Smooth muscle cell (in vitro differentiated cells): ENCODE measurements at regions not wholly inside any gene's neighbourhood (a gene's known extent, or its start where the extent isn't known, plus 50 kb on each side); places are given as distances from the start of the nearest gene placed in this dataset.
A peak's percentile ranks its signal among the peaks of the same experiment; 100 is the strongest.

Experiments
- DNase-seq: peaks from one replicate; lab custom pipeline; 2025; ENCODE audit not compliant: unreplicated experiment; lab: John Stamatoyannopoulos, UW
- H2AFZ ChIP-seq: fragments of 200-600 bp; sonication (generic); 2 replicates; pipeline ENCODE4 v1.6.0; 2016; ENCODE audit warnings: antibody characterized with exemption, low read depth, mild to moderate bottlenecking
- H3F3A ChIP-seq: fragments of 200-600 bp; sonication (generic); 2 replicates; pipeline ENCODE4 v1.6.0; 2017; ENCODE audit warnings: antibody characterized with exemption, low read depth
- H3K27ac ChIP-seq: fragments of 200-600 bp; sonication (generic); 2 replicates; pipeline ENCODE4 v1.5.1; 2016; ENCODE audit warnings: low read depth, mild to moderate bottlenecking
- H3K27me3 ChIP-seq: fragments of 200-600 bp; sonication (generic); 2 replicates; pipeline ENCODE4 v1.6.1; 2016; ENCODE audit warnings: low read depth, mild to moderate bottlenecking
- H3K36me3 ChIP-seq: fragments of 200-600 bp; sonication (generic); 2 replicates; pipeline ENCODE4 v1.5.1; 2016; ENCODE audit warnings: low read depth
- H3K4me1 ChIP-seq: fragments of 200-600 bp; sonication (generic); 2 replicates; pipeline ENCODE4 v1.5.1; 2016; ENCODE audit warnings: low read depth
- H3K4me2 ChIP-seq: fragments of 200-600 bp; sonication (generic); 2 replicates; pipeline ENCODE4 v1.6.0; 2016; ENCODE audit warnings: mild to moderate bottlenecking
- H3K4me3 ChIP-seq: fragments of 200-600 bp; sonication (generic); 2 replicates; pipeline ENCODE4 v1.5.1; 2016; ENCODE audit warnings: mild to moderate bottlenecking
- H3K79me2 ChIP-seq: fragments of 200-600 bp; sonication (generic); 2 replicates; pipeline ENCODE4 v1.6.0; 2016; ENCODE audit warnings: low read depth, mild to moderate bottlenecking
- H3K9ac ChIP-seq: fragments of 200-600 bp; sonication (generic); 2 replicates; pipeline ENCODE4 v1.6.0; 2016; ENCODE audit warnings: low read depth
- H3K9me3 ChIP-seq: fragments of 200-600 bp; sonication (generic); replicated peaks from 2 replicates; pipeline ENCODE4 v1.5.1; 2016; ENCODE audit warnings: low read depth
- H4K20me1 ChIP-seq: fragments of 200-600 bp; sonication (generic); 2 replicates; pipeline ENCODE4 v1.6.0; 2016; ENCODE audit warnings: low read depth
- WGBS: methylation state at CpG from one replicate; pipeline ENCODE4 v1.1.7; 2016; ENCODE audit warnings: low lambda C conversion rate; 5-methylcytosine and 5-hydroxymethylcytosine counted together
- TF ChIP-seq, protein P1 (sequence below): fragments of 200-600 bp; sonication (generic); IDR thresholded peaks from 2 replicates; pipeline ENCODE4 v1.5.1; 2017; ENCODE audit warnings: borderline replicate concordance, mild to moderate bottlenecking, antibody characterized with exemption; ENCODE audit not compliant: insufficient read depth, poor library complexity, severe bottlenecking

DNA sequence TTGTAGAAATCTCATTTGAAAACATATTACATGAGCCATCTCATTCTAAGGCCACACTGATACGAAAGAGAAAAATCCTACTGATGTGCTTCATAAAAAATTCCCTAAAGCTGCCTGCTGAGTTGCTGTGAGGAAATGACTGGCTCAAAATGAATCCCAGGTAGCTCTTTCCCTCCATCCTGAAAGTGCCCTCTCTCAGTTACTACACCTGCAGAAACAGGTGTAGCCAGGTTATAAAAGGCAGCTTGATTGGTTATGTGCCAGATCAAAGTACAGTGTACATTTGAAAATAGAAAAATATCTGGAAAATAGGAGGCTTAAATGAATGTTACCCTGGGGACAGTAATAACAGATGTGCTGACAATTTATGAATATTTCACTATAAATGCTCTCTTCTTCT is 833.4 kb upstream of the ADGRL4 start:
- Histone ChIP-seq H2AFZ (no peak overlapping the region), H3K4me3 (no peak overlapping the region), H3K27ac (no peak overlapping the region), H3K4me1 (no peaks in the 10 kb centered on the region), H3K9me3 (no peaks in the 10 kb centered on the region), H3K9ac (no peak overlapping the region), H3K4me2 (no peak overlapping the region), H3K79me2 (no peaks in the 10 kb centered on the region), H4K20me1 (no peaks in the 10 kb centered on the region), H3K36me3 (no peaks in the 10 kb centered on the region), H3K27me3 (no peaks in the 10 kb centered on the region), H3F3A (no peaks in the 10 kb centered on the region)
- WGBS, result 97% methylated on average over 1 of the region's 1 CpG
- TF ChIP-seq, protein P1, sequence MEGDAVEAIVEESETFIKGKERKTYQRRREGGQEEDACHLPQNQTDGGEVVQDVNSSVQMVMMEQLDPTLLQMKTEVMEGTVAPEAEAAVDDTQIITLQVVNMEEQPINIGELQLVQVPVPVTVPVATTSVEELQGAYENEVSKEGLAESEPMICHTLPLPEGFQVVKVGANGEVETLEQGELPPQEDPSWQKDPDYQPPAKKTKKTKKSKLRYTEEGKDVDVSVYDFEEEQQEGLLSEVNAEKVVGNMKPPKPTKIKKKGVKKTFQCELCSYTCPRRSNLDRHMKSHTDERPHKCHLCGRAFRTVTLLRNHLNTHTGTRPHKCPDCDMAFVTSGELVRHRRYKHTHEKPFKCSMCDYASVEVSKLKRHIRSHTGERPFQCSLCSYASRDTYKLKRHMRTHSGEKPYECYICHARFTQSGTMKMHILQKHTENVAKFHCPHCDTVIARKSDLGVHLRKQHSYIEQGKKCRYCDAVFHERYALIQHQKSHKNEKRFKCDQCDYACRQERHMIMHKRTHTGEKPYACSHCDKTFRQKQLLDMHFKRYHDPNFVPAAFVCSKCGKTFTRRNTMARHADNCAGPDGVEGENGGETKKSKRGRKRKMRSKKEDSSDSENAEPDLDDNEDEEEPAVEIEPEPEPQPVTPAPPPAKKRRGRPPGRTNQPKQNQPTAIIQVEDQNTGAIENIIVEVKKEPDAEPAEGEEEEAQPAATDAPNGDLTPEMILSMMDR, result no peak
- DNase-seq, result no peak

DNA sequence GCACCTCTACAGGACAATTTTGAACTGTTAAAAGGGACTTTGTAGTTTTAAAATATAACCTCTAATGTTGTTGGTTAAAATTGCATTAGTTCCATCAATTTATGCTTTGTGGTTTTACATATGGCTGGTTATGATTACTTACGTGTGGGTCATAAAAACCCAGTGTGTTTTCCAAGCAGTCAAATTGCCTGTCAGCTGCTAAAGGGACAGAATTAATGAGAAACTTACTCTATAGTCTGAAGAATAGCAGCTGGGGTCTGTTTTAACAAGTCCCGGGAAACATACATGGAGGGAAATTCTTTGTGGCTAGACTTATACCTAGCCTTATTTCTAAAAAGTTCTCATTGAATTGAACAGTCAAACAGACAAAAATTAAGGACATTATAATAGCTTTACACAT is 820.9 kb upstream of the ADGRL4 start:
- no peak overlapping the region for H3K9ac ChIP-seq
- no peak for DNase-seq
- 58% methylated on average over 2 of the region's 2 CpGs for WGBS
- TF ChIP-seq, protein P1, result no peak
- no peaks in the 10 kb centered on the region for H3K9me3 ChIP-seq
- H3F3A ChIP-seq, result no peaks in the 10 kb centered on the region
- no peak overlapping the region for H3K4me3 ChIP-seq
- no peak overlapping the region for H3K27ac ChIP-seq
- no peaks in the 10 kb centered on the region for H3K4me1 ChIP-seq
- no peaks in the 10 kb centered on the region for H3K79me2 ChIP-seq
- no peak overlapping the region for H3K4me2 ChIP-seq
- peak overlapping the region; percentile 47 for H2AFZ ChIP-seq
- H3K27me3 ChIP-seq, result no peaks in the 10 kb centered on the region
- H3K36me3 ChIP-seq, result no peaks in the 10 kb centered on the region
- H4K20me1 ChIP-seq, result no peaks in the 10 kb centered on the region

DNA sequence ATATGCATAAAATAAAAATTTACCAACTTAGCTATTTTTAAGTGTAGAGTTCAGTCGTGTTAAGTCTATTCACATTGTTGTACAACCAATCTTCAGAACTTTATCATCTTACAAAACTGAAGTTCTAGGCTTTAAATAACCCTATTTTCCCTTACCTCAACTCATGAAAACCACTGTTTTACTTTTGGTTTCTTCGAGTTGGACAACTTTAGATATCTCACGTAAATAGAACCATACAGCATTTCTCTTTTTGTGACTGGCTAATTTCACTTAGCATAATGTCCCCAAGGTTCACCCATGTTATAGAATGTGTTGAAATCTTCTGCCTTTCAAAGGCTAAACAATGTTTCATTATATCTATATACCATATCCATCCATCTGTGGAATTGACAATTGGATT is 819.0 kb upstream of the ADGRL4 start:
- 92% methylated on average over 3 of the region's 3 CpGs for WGBS
- TF ChIP-seq, protein P1, result no peak
- no peak for DNase-seq
- no peak overlapping the region for H3K4me3 ChIP-seq
- no peaks in the 10 kb centered on the region for H3K9me3 ChIP-seq
- H4K20me1 ChIP-seq, result no peaks in the 10 kb centered on the region
- H3K79me2 ChIP-seq, result no peaks in the 10 kb centered on the region
- H3F3A ChIP-seq, result no peaks in the 10 kb centered on the region
- H3K4me2 ChIP-seq, result no peak overlapping the region
- H2AFZ ChIP-seq, result no peak overlapping the region
- no peaks in the 10 kb centered on the region for H3K36me3 ChIP-seq
- no peak overlapping the region for H3K9ac ChIP-seq
- H3K4me1 ChIP-seq, result no peaks in the 10 kb centered on the region
- no peak overlapping the region for H3K27ac ChIP-seq
- H3K27me3 ChIP-seq, result no peaks in the 10 kb centered on the region

DNA sequence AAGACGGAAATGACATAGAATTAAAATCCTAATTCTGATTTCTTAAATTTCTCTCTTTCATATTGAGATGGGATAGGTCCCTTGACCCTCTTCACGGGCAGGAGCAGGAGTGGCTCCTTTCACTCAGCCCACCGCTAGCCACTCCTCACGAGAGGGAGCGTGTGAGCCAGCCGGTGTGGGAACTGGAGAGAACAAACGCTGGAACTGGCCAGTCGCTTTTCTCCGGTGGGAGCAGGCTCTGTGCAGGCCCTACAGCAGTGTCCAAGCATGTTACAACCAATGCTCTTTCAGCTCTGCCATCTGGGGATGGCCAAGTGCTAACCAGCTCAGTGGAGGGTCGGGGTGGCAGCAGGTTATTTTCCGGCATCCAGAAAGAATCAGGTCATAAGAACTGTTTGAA is 815.5 kb upstream of the ADGRL4 start:
- Histone ChIP-seq H3K79me2 (no peaks in the 10 kb centered on the region), H3F3A (no peaks in the 10 kb centered on the region), H3K27ac (no peak overlapping the region), H4K20me1 (no peaks in the 10 kb centered on the region), H3K27me3 (no peaks in the 10 kb centered on the region), H3K9ac (no peak overlapping the region), H3K4me1 (no peaks in the 10 kb centered on the region), H3K4me3 (no peak overlapping the region), H2AFZ (no peak overlapping the region), H3K4me2 (no peak overlapping the region), H3K9me3 (no peaks in the 10 kb centered on the region), H3K36me3 (no peaks in the 10 kb centered on the region)
- no peak for DNase-seq
- WGBS, result 94% methylated on average over 11 of the region's 11 CpGs
- TF ChIP-seq, protein P1, result no peak
